Tibial artery (tissue), 4 donors: ENCODE measurements at regions not wholly inside any gene's neighbourhood (a gene's known extent, or its start where the extent isn't known, plus 50 kb on each side); places are given as distances from the start of the nearest gene placed in this dataset.

ENCODE experiments used
- DNase-seq, 2 donors: peaks; one replicate each; pipeline ENCODE4 v3.0.0-alpha.2; 2019
- H3K27ac ChIP-seq, 2 donors: fragments of 200-600 bp; sonication (generic) in 1 of 2; 1 replicate in 1 of 2; 2 replicates in 1 of 2; pipeline ENCODE4 v1.5.1; 2018 to 2019; ENCODE audit warnings: mild to moderate bottlenecking in 1 of 2
- H3K27me3 ChIP-seq, 2 donors: fragments of 200-600 bp; sonication (generic) in 1 of 2; one replicate each; pipeline versions ENCODE4 v1.5.1 to v1.6.0; 2016 to 2019
- H3K36me3 ChIP-seq, 3 donors: fragments of 200-600 bp; sonication (generic) in 2 of 3; one replicate each; pipeline ENCODE4 v1.5.1; 2016 to 2019; ENCODE audit warnings: mild to moderate bottlenecking in 2 of 3
- H3K4me1 ChIP-seq, 4 donors: fragments of 200-600 bp; sonication (generic) in 2 of 4; 1 replicate in 3 of 4; 2 replicates in 1 of 4; pipeline ENCODE4 v1.5.1; 2016 to 2019
- H3K4me3 ChIP-seq, 2 donors: fragments of 200-600 bp; sonication (generic) in 1 of 2; 1 replicate in 1 of 2; 2 replicates in 1 of 2; pipeline ENCODE4 v1.5.1; 2018 to 2019; ENCODE audit warnings: mild to moderate bottlenecking in 2 of 2
- H3K9me3 ChIP-seq, 3 donors: fragments of 200-600 bp; sonication (generic) in 1 of 3; one replicate each; pipeline ENCODE4 v1.5.1; 2016 to 2019
- CTCF ChIP-seq, 2 experiments: fragments of 200-600 bp in 1 of 2; fragments of 450-650 bp in 1 of 2; IDR thresholded peaks; one replicate each; pipeline ENCODE4 v1.5.1; 2017 to 2019; ENCODE audit warnings: antibody characterized with exemption in 2 of 2, mild to moderate bottlenecking in 1 of 2, moderate library complexity in 1 of 2
- intact Hi-C: fragments of 100-400 bp; cut with DNase I; formaldehyde crosslinking; loops from one replicate; pipeline ENCODE4 v1.15.0; 2023; ENCODE audit warnings: low total_unique reads

- no peak for DNase-seq
Measured at GRCh38 chr1:168801032-168801745, 72.2 kb upstream of the DPT start.

GRCh38 chr1:168803806-168804510, 75.0 kb upstream of the DPT start:
- H3K27me3 ChIP-seq: no peaks in the 10 kb centered on the region
- no peaks in the 10 kb centered on the region for H3K4me1 ChIP-seq
- no peaks in the 10 kb centered on the region for H3K36me3 ChIP-seq
- no peaks in the 10 kb centered on the region for H3K9me3 ChIP-seq
- no peak overlapping the region for H3K27ac ChIP-seq
- H3K4me3 ChIP-seq: no peak overlapping the region
- no peak for DNase-seq
- intact Hi-C loops: no loop called here
- TF ChIP-seq CTCF (IDR thresholded peaks at IDR 0.05): no peak

More at GRCh38 chr1:168801032-168801745, 72.2 kb upstream of the DPT start:
- no peaks in the 10 kb centered on the region for H3K36me3 ChIP-seq
- no peaks in the 10 kb centered on the region for H3K4me1 ChIP-seq
- H3K4me3 ChIP-seq: no peak overlapping the region
- H3K9me3 ChIP-seq: no peaks in the 10 kb centered on the region
- no peaks in the 10 kb centered on the region for H3K27me3 ChIP-seq
- TF ChIP-seq CTCF (IDR thresholded peaks at IDR 0.05): no peak
- intact Hi-C loops: no loop called here
- H3K27ac ChIP-seq: no peak overlapping the region

DNA sequence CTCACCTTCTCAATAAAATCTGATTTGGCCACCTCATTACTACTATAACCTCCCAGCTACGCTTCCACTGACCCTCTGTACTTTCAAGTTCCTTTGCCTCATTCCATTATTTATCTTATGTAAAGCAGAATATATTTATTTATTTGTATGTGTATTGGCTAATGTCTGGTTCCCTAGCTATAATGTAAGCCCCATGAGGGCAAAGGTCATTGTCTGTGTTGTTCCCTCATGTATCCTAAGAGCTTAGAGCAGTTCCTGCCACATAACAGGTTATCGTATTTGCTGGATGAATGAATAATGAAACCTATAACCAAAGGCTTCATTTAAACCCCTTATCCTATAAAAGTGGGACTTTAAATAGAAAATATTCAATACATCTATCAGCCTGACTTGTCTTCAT, 77.9 kb upstream of the DPT start:
- intact Hi-C loops: no loop called here
- H3K36me3 ChIP-seq: no peaks in the 10 kb centered on the region
- H3K27me3 ChIP-seq: no peaks in the 10 kb centered on the region

GRCh38 chr1:168811176-168811575, 82.2 kb upstream of the DPT start:
- TF ChIP-seq CTCF (IDR thresholded peaks at IDR 0.05): no peak
- H3K27me3 ChIP-seq: no peaks in the 10 kb centered on the region
- DNase-seq: no peak
- H3K9me3 ChIP-seq: no peaks in the 10 kb centered on the region
- no peak overlapping the region for H3K27ac ChIP-seq
- no peaks in the 10 kb centered on the region for H3K36me3 ChIP-seq
- no peak overlapping the region for H3K4me3 ChIP-seq
- intact Hi-C loops: no loop called here
- no peaks in the 10 kb centered on the region for H3K4me1 ChIP-seq

More for the DNA sequence above, 77.9 kb upstream of the DPT start:
- Histone ChIP-seq H3K4me1 (no peaks in the 10 kb centered on the region), H3K4me3 (no peak overlapping the region), H3K9me3 (no peaks in the 10 kb centered on the region), H3K27ac (no peak overlapping the region)
- TF ChIP-seq CTCF (IDR thresholded peaks at IDR 0.05): no peak
- no peak for DNase-seq

DNA sequence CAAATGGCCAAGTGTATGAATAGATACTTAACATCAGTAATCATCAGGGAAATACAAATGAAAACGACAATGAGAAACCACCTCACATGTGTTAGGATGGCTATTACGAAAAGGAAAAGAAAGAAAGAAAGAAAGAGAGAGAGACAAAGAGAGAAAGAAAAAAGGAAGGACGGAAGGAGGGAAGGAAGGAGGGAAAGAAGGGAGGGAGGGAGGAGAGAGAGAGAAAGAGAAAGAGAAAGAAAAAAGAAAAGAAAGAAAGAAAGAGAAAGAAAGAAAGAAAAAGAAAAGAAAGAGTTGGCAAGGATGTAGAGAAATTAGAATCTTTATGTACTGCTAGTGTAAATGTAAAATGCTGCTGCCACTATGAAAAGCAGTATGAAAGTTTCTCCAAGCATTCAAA, 90.7 kb upstream of the DPT start:
- no peaks in the 10 kb centered on the region for H3K4me1 ChIP-seq
- DNase-seq: no peak
- no peak overlapping the region for H3K4me3 ChIP-seq
- H3K9me3 ChIP-seq: no peaks in the 10 kb centered on the region
- intact Hi-C loops: no loop called here
- H3K36me3 ChIP-seq: no peaks in the 10 kb centered on the region
- H3K27ac ChIP-seq: no peak overlapping the region
- no peaks in the 10 kb centered on the region for H3K27me3 ChIP-seq
- TF ChIP-seq CTCF (IDR thresholded peaks at IDR 0.05): no peak
